ENCODE measurements at regions not wholly inside any gene's neighbourhood (a gene's known extent, or its start where the extent isn't known, plus 50 kb on each side); places are given as distances from the start of the nearest gene placed in this dataset.

- WGBS (ENCODE audit: insufficient coverage), result no CpG with 5 or more reads among the region's 1 CpG
- Mint-ChIP-seq H3K27me3 (ENCODE audit: low read depth in 3 of 3) (peaks cover 0 to 2% (median 1%) of the 10 kb centered on the region in 3 donors), H3K4me3 (no peak overlapping the region), H3K27ac (no peak overlapping the region), H3K36me3 (no peaks in the 10 kb centered on the region), H3K9me3 (peaks cover 0 to 9% (median 7%) of the 10 kb centered on the region in 7 donors), H3K4me1 (no peaks in the 10 kb centered on the region)
- Histone ChIP-seq H4K20me1 (ENCODE audit: insufficient read depth, low read length) (no peaks in the 10 kb centered on the region), H3K27ac (ENCODE audit: low read depth in 1 of 2, low read length in 2 of 2) (no peak overlapping the region), H3K79me2 (ENCODE audit: insufficient read depth, low read length) (no peaks in the 10 kb centered on the region), H3K36me3 (replicated peaks in 1 of 2; ENCODE audit: control insufficient read depth in 1 of 2, insufficient read depth in 2 of 2, low read length in 2 of 2) (no peaks in the 10 kb centered on the region), H3K9me3 (replicated peaks in 1 of 2; ENCODE audit: control insufficient read depth in 1 of 2, insufficient read depth in 1 of 2, low read length in 2 of 2) (no peaks in the 10 kb centered on the region), H2AFZ (ENCODE audit: insufficient read depth, low read depth, low read length, poor library complexity, severe bottlenecking) (no peak overlapping the region), H3K4me1 (ENCODE audit: control insufficient read depth in 1 of 2, insufficient read depth in 2 of 2, low read length in 2 of 2) (no peaks in the 10 kb centered on the region), H3K9ac (ENCODE audit: insufficient read depth, low read length, poor library complexity, severe bottlenecking) (no peak overlapping the region), H3K27me3 (ENCODE audit: control insufficient read depth in 2 of 2, insufficient read depth in 2 of 2, low read length in 2 of 2) (no peaks in the 10 kb centered on the region), H3K4me2 (replicated peaks; ENCODE audit: extremely low read depth, low read length, poor library complexity, severe bottlenecking) (no peak overlapping the region), H3K4me3 (replicated peaks in 1 of 3; ENCODE audit: low read depth in 2 of 3, low read length in 3 of 3) (no peak overlapping the region)
- no peak for DNase-seq
- TF ChIP-seq CTCF (IDR thresholded peaks at IDR 0.05), result no peak
- intact Hi-C loops (cut with micrococcal nuclease), result no loop called here
These were observed 70.1 kb downstream of the SUCNR1 start for GRCh38 chr3:151943539-151943938.

- H3K4me2 ChIP-seq (replicated peaks; ENCODE audit: extremely low read depth, low read length, poor library complexity, severe bottlenecking), result no peak overlapping the region
- H3K36me3 ChIP-seq (replicated peaks in 1 of 2; ENCODE audit: control insufficient read depth in 1 of 2, insufficient read depth in 2 of 2, low read length in 2 of 2), result no peaks in the 10 kb centered on the region
- Mint-ChIP-seq H3K4me1 (no peaks in the 10 kb centered on the region), H3K9me3 (peaks cover 0 to 9% (median 7%) of the 10 kb centered on the region in 7 donors), H3K27me3 (ENCODE audit: low read depth in 3 of 3) (peaks cover 0 to 2% (median 1%) of the 10 kb centered on the region in 3 donors), H3K4me3 (no peak overlapping the region), H3K36me3 (no peaks in the 10 kb centered on the region), H3K27ac (no peak overlapping the region)
- H3K9ac ChIP-seq (ENCODE audit: insufficient read depth, low read length, poor library complexity, severe bottlenecking), result no peak overlapping the region
- intact Hi-C loops (cut with micrococcal nuclease), result no loop called here
- H3K4me1 ChIP-seq (ENCODE audit: control insufficient read depth in 1 of 2, insufficient read depth in 2 of 2, low read length in 2 of 2), result no peaks in the 10 kb centered on the region
- no peaks in the 10 kb centered on the region for H3K9me3 ChIP-seq (replicated peaks in 1 of 2; ENCODE audit: control insufficient read depth in 1 of 2, insufficient read depth in 1 of 2, low read length in 2 of 2)
- TF ChIP-seq CTCF (IDR thresholded peaks at IDR 0.05), result no peak
- no peak overlapping the region for H3K4me3 ChIP-seq (replicated peaks in 1 of 3; ENCODE audit: low read depth in 2 of 3, low read length in 3 of 3)
- H3K27ac ChIP-seq (ENCODE audit: low read depth in 1 of 2, low read length in 2 of 2), result no peak overlapping the region
- DNase-seq, result no peak
- no peaks in the 10 kb centered on the region for H4K20me1 ChIP-seq (ENCODE audit: insufficient read depth, low read length)
- H2AFZ ChIP-seq (ENCODE audit: insufficient read depth, low read depth, low read length, poor library complexity, severe bottlenecking), result no peak overlapping the region
- H3K27me3 ChIP-seq (ENCODE audit: control insufficient read depth in 2 of 2, insufficient read depth in 2 of 2, low read length in 2 of 2), result no peaks in the 10 kb centered on the region
- H3K79me2 ChIP-seq (ENCODE audit: insufficient read depth, low read length), result no peaks in the 10 kb centered on the region
These were observed 70.9 kb downstream of the SUCNR1 start for GRCh38 chr3:151944356-151944755.

All from CD14-positive monocyte (primary cell).